Inflammatory macrophage treated with lipopolysaccharide for 1 hour (primary cell): ENCODE measurements at regions not wholly inside any gene's neighbourhood (a gene's known extent, or its start where the extent isn't known, plus 50 kb on each side); places are given as distances from the start of the nearest gene placed in this dataset.
"Not testable (repeated sequence)": the region's sequence is repeated elsewhere in the genome, so short reads cannot be mapped to it uniquely, and the experiment has no call there.

Experiments used
- DNase-seq, 2 donors: peaks; one replicate each; pipeline ENCODE4 v3.0.0-alpha.2; 2020 to 2022

- DNase-seq: no peak
Observed at GRCh38 chr10:32217216-32217615, 129.7 kb downstream of the EPC1 start.

GRCh38 chr10:32213838-32214237 lies 133.1 kb downstream of the EPC1 start:
- peak in 1 of 2 donors; percentile 74 for DNase-seq

- no peak for DNase-seq
Observed at GRCh38 chr10:32211046-32211363, 136.0 kb downstream of the EPC1 start.

- peak; percentile 55 to 67 for DNase-seq
Observed at GRCh38 chr10:32210306-32211045, 136.5 kb downstream of the EPC1 start.

GRCh38 chr10:32208005-32208404 lies 139.0 kb downstream of the EPC1 start:
- not testable (repeated sequence) for DNase-seq

GRCh38 chr10:32207544-32207943 lies 139.4 kb downstream of the EPC1 start:
- DNase-seq: peak; percentile 19 to 66

- no peak for DNase-seq
Observed at GRCh38 chr10:32205670-32206069, 141.3 kb downstream of the EPC1 start.

GRCh38 chr10:32204606-32205005 lies 142.4 kb downstream of the EPC1 start:
- no peak for DNase-seq

- peak; percentile 55 for DNase-seq
Observed at GRCh38 chr10:32199714-32200394, 143.6 kb upstream of the KIF5B start.

GRCh38 chr10:32197423-32197822 lies 141.2 kb upstream of the KIF5B start:
- DNase-seq: no peak

GRCh38 chr10:32190890-32191491 lies 134.8 kb upstream of the KIF5B start:
- peak; percentile 41 to 85 for DNase-seq

GRCh38 chr10:32189400-32190084 lies 133.3 kb upstream of the KIF5B start:
- DNase-seq: peak; percentile 36

- DNase-seq: not testable (repeated sequence)
Observed at GRCh38 chr10:32188601-32189000, 132.4 kb upstream of the KIF5B start.

GRCh38 chr10:32187686-32188085 lies 131.5 kb upstream of the KIF5B start:
- no peak for DNase-seq

GRCh38 chr10:32183652-32184051 lies 127.4 kb upstream of the KIF5B start:
- not testable (repeated sequence) for DNase-seq

GRCh38 chr10:32182476-32182875 lies 126.3 kb upstream of the KIF5B start:
- no peak for DNase-seq

- no peak for DNase-seq
Observed at GRCh38 chr10:32180390-32181280, 124.4 kb upstream of the KIF5B start.

- no peak for DNase-seq
Observed at GRCh38 chr10:32179836-32180235, 123.6 kb upstream of the KIF5B start.

GRCh38 chr10:32177594-32177993 lies 121.4 kb upstream of the KIF5B start:
- DNase-seq: not testable (repeated sequence)

- DNase-seq: no peak
Observed at GRCh38 chr10:32175629-32176028, 119.4 kb upstream of the KIF5B start.

GRCh38 chr10:32174349-32174893 lies 118.2 kb upstream of the KIF5B start:
- no peak for DNase-seq

GRCh38 chr10:32171204-32171603 lies 115.0 kb upstream of the KIF5B start:
- DNase-seq: no peak
